ENCODE measurements at regions not wholly inside any gene's neighbourhood (a gene's known extent, or its start where the extent isn't known, plus 50 kb on each side); places are given as distances from the start of the nearest gene placed in this dataset.

DNA sequence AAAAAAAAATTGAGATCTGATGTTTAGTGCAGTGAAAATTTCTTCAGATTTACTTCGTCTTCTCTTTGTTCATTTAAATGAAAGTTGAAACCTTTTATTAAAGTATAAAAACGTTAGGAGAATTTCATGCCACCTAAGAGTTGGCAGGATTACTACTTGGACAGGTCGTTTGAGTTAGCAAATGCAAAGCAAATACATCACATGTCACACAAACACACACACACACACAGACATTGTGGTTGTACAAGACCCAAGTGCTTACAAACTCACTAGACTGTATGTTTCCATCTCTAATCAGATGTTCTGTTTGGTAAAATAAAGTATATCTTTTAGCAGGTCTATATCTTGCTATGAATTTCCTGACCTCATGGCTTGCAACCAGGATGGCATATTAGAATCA is 185.6 kb upstream of the COX10 start:
- no peak for TF ChIP-seq POLR2A (IDR thresholded peaks at IDR 0.05)
- TF ChIP-seq, protein P1, sequence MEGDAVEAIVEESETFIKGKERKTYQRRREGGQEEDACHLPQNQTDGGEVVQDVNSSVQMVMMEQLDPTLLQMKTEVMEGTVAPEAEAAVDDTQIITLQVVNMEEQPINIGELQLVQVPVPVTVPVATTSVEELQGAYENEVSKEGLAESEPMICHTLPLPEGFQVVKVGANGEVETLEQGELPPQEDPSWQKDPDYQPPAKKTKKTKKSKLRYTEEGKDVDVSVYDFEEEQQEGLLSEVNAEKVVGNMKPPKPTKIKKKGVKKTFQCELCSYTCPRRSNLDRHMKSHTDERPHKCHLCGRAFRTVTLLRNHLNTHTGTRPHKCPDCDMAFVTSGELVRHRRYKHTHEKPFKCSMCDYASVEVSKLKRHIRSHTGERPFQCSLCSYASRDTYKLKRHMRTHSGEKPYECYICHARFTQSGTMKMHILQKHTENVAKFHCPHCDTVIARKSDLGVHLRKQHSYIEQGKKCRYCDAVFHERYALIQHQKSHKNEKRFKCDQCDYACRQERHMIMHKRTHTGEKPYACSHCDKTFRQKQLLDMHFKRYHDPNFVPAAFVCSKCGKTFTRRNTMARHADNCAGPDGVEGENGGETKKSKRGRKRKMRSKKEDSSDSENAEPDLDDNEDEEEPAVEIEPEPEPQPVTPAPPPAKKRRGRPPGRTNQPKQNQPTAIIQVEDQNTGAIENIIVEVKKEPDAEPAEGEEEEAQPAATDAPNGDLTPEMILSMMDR (IDR thresholded peaks at IDR 0.05) = no peak
- TF ChIP-seq EP300 (IDR thresholded peaks at IDR 0.05) = no peak

Measured in gastroesophageal sphincter (tissue), 3 donors.